A549 (cell line): ENCODE measurements at regions not wholly inside any gene's neighbourhood (a gene's known extent, or its start where the extent isn't known, plus 50 kb on each side); places are given as distances from the start of the nearest gene placed in this dataset.

Experiments
- ATAC-seq, 2 experiments: fragments of 200-7000 bp in 1 of 2; fragments of >200 bp in 1 of 2; cut with Nextera tagmentation in 1 of 2; cut with Tn5 transposase in 1 of 2; 3 replicates each; pipeline versions ENCODE4 v1.8.0 to v1.9.1; 2018 to 2020; ENCODE audit warnings: mild to moderate bottlenecking in 1 of 2, moderate library complexity in 1 of 2
- CTCF ChIA-PET: fragments of 300-600 bp; sonication (Branson Sonifier 250); formaldehyde crosslinking; extraction: SDS; loops from one replicate; lab custom pipeline; 2021; ENCODE audit warnings: antibody characterized with exemption, inconsistent platforms; lab: Yijun Ruan, JAX
- POLR2A ChIA-PET: fragments of 350-600 bp; formaldehyde crosslinking; extraction: SDS; loops from one replicate; lab custom pipeline; 2021; ENCODE audit warnings: antibody characterized with exemption, inconsistent platforms; lab: Yijun Ruan, JAX
- DNase-seq, 2 experiments: peaks; one replicate each; pipeline versions ENCODE4 v3.0.0 to v3.0.0-alpha.2; 2011 to 2016; ENCODE audit warnings: low read depth in 1 of 2, low spot score in 1 of 2
- FAIRE-seq: peaks from 2 replicates; lab custom pipeline; 2011; peaks lifted over from hg19 to GRCh38; lab: Jason Lieb, UNC
- H3K27ac ChIP-seq, 2 experiments: fragments of >200 bp; sonication (Bioruptor Twin); formaldehyde crosslinking; 3 replicates each; pipeline ENCODE4 v1.5.1; 2016 to 2017
- H3K4me1 ChIP-seq: fragments of >200 bp; sonication (Bioruptor Twin); formaldehyde crosslinking; 3 replicates; pipeline ENCODE4 v1.6.1; 2016
- H3K4me2 ChIP-seq: fragments of >200 bp; sonication (Bioruptor Twin); formaldehyde crosslinking; 3 replicates; pipeline ENCODE4 v1.6.1; 2016
- H3K4me3 ChIP-seq: fragments of >200 bp; sonication (Bioruptor Twin); formaldehyde crosslinking; 3 replicates; pipeline ENCODE4 v1.5.1; 2016
- H3K9me3 ChIP-seq: fragments of >200 bp; sonication (Bioruptor Twin); formaldehyde crosslinking; 3 replicates; pipeline ENCODE4 v1.6.1; 2016
- CHD4 ChIP-seq: fragments of 200-600 bp; sonication (generic); IDR thresholded peaks from 2 replicates; pipeline ENCODE4 v1.6.1; 2016; ENCODE audit warnings: antibody characterized with exemption, mild to moderate bottlenecking, borderline replicate concordance
- EP300 ChIP-seq, 2 experiments: fragments of >200 bp; sonication (Bioruptor Twin); formaldehyde crosslinking; IDR thresholded peaks; 2 replicates in 1 of 2; 3 replicates in 1 of 2; pipeline ENCODE4 v1.6.1; 2016 to 2017
- ESRRA ChIP-seq: fragments of 150-350 bp; IDR thresholded peaks from 2 replicates; pipeline ENCODE4 v1.6.1; 2014; ENCODE audit warnings: mild to moderate bottlenecking, low read length, borderline replicate concordance
- GATA3 ChIP-seq: IDR thresholded peaks from 2 replicates; pipeline ENCODE4 v1.6.1; 2012; ENCODE audit warnings: borderline replicate concordance
- HDAC2 ChIP-seq: fragments of 200-600 bp; sonication (generic); IDR thresholded peaks from 2 replicates; pipeline ENCODE4 v1.6.1; 2016
- HEYL ChIP-seq: fragments of 250-450 bp; sonication (Bioruptor Pico); IDR thresholded peaks from 2 replicates; pipeline ENCODE4 v1.8.0; 2021; ENCODE audit warnings: mild to moderate bottlenecking, moderate library complexity
- HOXB5 ChIP-seq: fragments of 250-450 bp; sonication (Bioruptor Pico); IDR thresholded peaks from 2 replicates; pipeline ENCODE4 v1.5.0; 2020; ENCODE audit warnings: mild to moderate bottlenecking, moderate library complexity
- KDM1A ChIP-seq: fragments of 200-600 bp; sonication (generic); IDR thresholded peaks from 2 replicates; pipeline ENCODE4 v1.6.1; 2016; ENCODE audit warnings: low read depth, mild to moderate bottlenecking
- MAFK ChIP-seq: fragments of 450-650 bp; IDR thresholded peaks from 2 replicates; pipeline ENCODE4 v1.6.1; 2014; ENCODE audit not compliant: partially characterized antibody
- NR3C1 ChIP-seq: fragments of >200 bp; sonication (Bioruptor Twin); formaldehyde crosslinking; IDR thresholded peaks from 3 replicates; pipeline ENCODE4 v1.6.1; 2017
- POLR2A ChIP-seq: IDR thresholded peaks from 2 replicates; pipeline ENCODE4 v1.6.1; 2012; ENCODE audit warnings: mild to moderate bottlenecking, low read length
- RCOR1 ChIP-seq: fragments of 150-350 bp; IDR thresholded peaks from 2 replicates; pipeline ENCODE4 v1.6.1; 2014; ENCODE audit warnings: antibody characterized with exemption, low read length, low read depth
- SMC3 ChIP-seq: fragments of >200 bp; sonication (Bioruptor Twin); formaldehyde crosslinking; IDR thresholded peaks from 3 replicates; pipeline ENCODE4 v1.6.1; 2018; ENCODE audit warnings: inconsistent platforms
- TP53 ChIP-seq: fragments of 250-450 bp; sonication (Bioruptor Pico); IDR thresholded peaks from 2 replicates; pipeline ENCODE4 v1.5.0; 2021; ENCODE audit warnings: mild to moderate bottlenecking, moderate library complexity
- ZSCAN20 ChIP-seq: fragments of 250-450 bp; sonication (Bioruptor Pico); IDR thresholded peaks from 2 replicates; pipeline ENCODE4 v1.8.0; 2022; ENCODE audit warnings: mild to moderate bottlenecking, moderate library complexity
- WGBS: methylation state at CpG from one replicate; pipeline ENCODE4 v1.1.6; 2017; ENCODE audit errors: missing lambda C conversion rate; 5-methylcytosine and 5-hydroxymethylcytosine counted together
- TF ChIP-seq, protein P1 (sequence below): IDR thresholded peaks from 2 replicates; pipeline ENCODE4 v1.6.1; 2012
- TF ChIP-seq, protein P2 (sequence below): IDR thresholded peaks from 2 replicates; pipeline ENCODE4 v1.6.1; 2012
- TF ChIP-seq, protein P3 (sequence below): fragments of 450-650 bp; IDR thresholded peaks from 2 replicates; pipeline ENCODE4 v1.6.1; 2014; ENCODE audit warnings: antibody characterized with exemption
- TF ChIP-seq, protein P4 (sequence below): fragments of 250-450 bp; sonication (Bioruptor Pico); IDR thresholded peaks from 2 replicates; pipeline ENCODE4 v1.5.0; 2021; ENCODE audit warnings: mild to moderate bottlenecking, moderate library complexity, borderline replicate concordance
- TF ChIP-seq, protein P5 (sequence below): IDR thresholded peaks from 2 replicates; pipeline ENCODE4 v1.6.1; 2012; ENCODE audit warnings: low read depth, borderline replicate concordance
- TF ChIP-seq, protein P6 (sequence below): fragments of >200 bp; sonication (Bioruptor Twin); formaldehyde crosslinking; IDR thresholded peaks from 2 replicates; pipeline ENCODE4 v1.6.1; 2016
- TF ChIP-seq, protein P7 (sequence below): fragments of >200 bp; sonication (Bioruptor Twin); formaldehyde crosslinking; IDR thresholded peaks from 3 replicates; pipeline ENCODE4 v1.6.1; 2016
- TF ChIP-seq, protein P8 (sequence below): fragments of >200 bp; sonication (Bioruptor Twin); formaldehyde crosslinking; IDR thresholded peaks from 3 replicates; pipeline ENCODE4 v1.5.1; 2016
- TF ChIP-seq, protein P9 (sequence below): fragments of 150-350 bp; IDR thresholded peaks from 2 replicates; pipeline ENCODE4 v1.6.1; 2014; ENCODE audit warnings: low read depth, mild to moderate bottlenecking, low read length

DNA sequence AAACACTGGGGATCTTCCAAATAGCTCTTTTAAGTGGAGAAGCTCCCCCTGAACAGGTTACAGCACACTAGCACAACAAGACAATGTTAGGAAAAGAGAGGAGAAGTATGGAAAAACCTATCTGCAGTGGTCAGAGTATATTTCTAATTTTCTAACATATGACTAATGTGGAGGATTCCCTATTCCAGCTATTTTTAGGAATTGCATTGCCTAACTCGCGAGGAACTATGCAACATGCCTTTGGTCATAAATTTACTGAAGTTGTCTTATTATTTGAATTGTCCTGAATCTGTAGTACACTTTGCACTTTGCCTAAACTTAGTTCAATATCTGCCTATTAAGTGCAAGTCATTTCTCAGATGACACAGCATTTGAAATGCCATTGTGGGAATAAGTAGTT is 381.4 kb downstream of the CCDC85A start (continued):
- TF ChIP-seq, protein P1, sequence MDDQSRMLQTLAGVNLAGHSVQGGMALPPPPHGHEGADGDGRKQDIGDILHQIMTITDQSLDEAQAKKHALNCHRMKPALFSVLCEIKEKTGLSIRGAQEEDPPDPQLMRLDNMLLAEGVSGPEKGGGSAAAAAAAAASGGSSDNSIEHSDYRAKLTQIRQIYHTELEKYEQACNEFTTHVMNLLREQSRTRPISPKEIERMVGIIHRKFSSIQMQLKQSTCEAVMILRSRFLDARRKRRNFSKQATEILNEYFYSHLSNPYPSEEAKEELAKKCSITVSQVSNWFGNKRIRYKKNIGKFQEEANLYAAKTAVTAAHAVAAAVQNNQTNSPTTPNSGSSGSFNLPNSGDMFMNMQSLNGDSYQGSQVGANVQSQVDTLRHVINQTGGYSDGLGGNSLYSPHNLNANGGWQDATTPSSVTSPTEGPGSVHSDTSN: no peak
- TF ChIP-seq HOXB5 (CRISPR knock-in tag) (no peak), HDAC2 (no peak)

DNA sequence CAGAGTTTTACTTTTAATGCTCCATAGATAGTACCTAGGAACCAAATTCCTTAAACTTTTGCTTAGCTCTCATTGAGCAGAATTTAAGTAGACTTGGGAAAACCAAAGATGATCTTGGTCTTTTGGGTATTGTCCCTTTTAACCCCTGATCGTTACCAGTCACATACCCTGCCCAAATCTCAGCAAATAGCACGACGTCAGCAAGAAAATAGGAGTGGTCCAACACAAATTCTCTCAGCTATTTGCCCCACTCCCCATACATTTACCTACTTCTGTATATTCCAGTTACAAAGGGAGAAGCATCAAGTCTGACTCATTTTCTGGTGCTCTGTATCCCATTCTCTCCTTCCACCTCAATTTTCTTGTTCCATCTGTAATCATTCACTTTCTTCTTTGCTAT is 387.3 kb downstream of the CCDC85A start:
- TF ChIP-seq, protein P2, sequence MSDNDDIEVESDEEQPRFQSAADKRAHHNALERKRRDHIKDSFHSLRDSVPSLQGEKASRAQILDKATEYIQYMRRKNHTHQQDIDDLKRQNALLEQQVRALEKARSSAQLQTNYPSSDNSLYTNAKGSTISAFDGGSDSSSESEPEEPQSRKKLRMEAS: no peak
- TF ChIP-seq MAFK (peak; percentile 58), KDM1A (no peak)
- FAIRE-seq (no peak), ATAC-seq (no peak), DNase-seq (no peak)
- POLR2A ChIA-PET: no interaction called here
- WGBS: 25% methylated on average over 3 of the region's 3 CpGs
- Histone ChIP-seq H3K4me2 (no peak overlapping the region), H3K9me3 (no peaks in the 10 kb centered on the region), H3K4me1 (no peaks in the 10 kb centered on the region), H3K4me3 (no peak overlapping the region), H3K27ac (no peak overlapping the region)
- CTCF ChIA-PET: no interaction called here

DNA sequence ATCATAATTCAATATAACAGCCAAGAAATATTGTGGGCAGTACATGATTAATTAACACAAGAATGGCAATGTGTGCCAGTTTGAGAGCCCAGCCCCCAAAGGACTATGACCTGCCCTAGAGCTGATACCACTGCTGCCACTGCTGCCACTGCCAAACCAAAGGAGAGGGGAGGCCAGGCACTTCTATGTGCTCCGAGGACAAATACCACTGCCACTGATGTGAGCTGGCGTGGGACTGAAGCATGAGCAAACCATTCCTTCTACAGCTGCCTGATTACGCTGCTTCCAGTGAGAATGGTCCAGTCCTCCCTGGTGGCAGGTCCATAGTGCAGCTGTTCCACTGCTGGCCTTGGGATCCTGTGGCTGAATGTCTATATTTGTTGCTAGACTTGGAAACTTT is 392.2 kb downstream of the CCDC85A start:
- TF ChIP-seq POLR2A (no peak), NR3C1 (no peak), ZSCAN20 (no peak), EP300 (IDR thresholded peaks at IDR 0.05) (no peak), GATA3 (no peak), CHD4 (no peak)
- TF ChIP-seq, protein P3, sequence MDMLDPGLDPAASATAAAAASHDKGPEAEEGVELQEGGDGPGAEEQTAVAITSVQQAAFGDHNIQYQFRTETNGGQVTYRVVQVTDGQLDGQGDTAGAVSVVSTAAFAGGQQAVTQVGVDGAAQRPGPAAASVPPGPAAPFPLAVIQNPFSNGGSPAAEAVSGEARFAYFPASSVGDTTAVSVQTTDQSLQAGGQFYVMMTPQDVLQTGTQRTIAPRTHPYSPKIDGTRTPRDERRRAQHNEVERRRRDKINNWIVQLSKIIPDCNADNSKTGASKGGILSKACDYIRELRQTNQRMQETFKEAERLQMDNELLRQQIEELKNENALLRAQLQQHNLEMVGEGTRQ: no peak
- TF ChIP-seq, protein P4, sequence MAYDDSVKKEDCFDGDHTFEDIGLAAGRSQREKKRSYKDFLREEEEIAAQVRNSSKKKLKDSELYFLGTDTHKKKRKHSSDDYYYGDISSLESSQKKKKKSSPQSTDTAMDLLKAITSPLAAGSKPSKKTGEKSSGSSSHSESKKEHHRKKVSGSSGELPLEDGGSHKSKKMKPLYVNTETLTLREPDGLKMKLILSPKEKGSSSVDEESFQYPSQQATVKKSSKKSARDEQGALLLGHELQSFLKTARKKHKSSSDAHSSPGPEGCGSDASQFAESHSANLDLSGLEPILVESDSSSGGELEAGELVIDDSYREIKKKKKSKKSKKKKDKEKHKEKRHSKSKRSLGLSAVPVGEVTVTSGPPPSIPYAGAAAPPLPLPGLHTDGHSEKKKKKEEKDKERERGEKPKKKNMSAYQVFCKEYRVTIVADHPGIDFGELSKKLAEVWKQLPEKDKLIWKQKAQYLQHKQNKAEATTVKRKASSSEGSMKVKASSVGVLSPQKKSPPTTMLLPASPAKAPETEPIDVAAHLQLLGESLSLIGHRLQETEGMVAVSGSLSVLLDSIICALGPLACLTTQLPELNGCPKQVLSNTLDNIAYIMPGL: no peak
- Histone ChIP-seq H3K4me3 (no peak overlapping the region), H3K4me1 (no peaks in the 10 kb centered on the region), H3K9me3 (no peaks in the 10 kb centered on the region), H3K27ac (no peak overlapping the region), H3K4me2 (no peak overlapping the region)
- ChIA-PET POLR2A (no interaction called here), CTCF (no interaction called here)
- DNase-seq (no peak), FAIRE-seq (no peak), ATAC-seq (no peak)
- WGBS: 5% methylated on average over 3 of the region's 3 CpGs

DNA sequence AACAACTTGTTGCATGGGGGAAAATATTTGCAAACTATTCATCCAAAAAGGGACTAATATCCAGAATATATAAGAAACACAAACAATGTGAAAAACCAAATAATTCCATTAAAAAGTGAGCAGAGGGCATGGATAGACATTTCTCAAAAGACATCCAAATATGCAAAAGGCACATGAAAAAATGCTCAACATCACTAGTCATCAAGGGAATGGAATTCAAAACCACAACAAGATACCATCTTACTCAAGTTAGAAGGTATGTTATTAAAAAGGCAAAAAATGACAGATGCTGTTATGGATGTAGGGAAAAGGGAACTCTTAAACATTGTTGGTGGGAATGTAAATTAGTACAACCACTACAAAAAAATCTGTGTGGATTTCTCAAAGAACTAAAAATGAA is 396.5 kb downstream of the CCDC85A start:
- no peak overlapping the region for H3K27ac ChIP-seq
- H3K4me1 ChIP-seq: no peaks in the 10 kb centered on the region
- H3K4me3 ChIP-seq: no peak overlapping the region
- FAIRE-seq (peak; percentile 81), ATAC-seq (no peak), DNase-seq (no peak)
- POLR2A ChIA-PET: no interaction called here
- no peaks in the 10 kb centered on the region for H3K9me3 ChIP-seq
- H3K4me2 ChIP-seq: no peak overlapping the region
- CTCF ChIA-PET: no interaction called here
- no peak for TF ChIP-seq ESRRA
- no peak for TF ChIP-seq TP53 (CRISPR knock-in tag)
- TF ChIP-seq HEYL: no peak
- TF ChIP-seq, protein P5, sequence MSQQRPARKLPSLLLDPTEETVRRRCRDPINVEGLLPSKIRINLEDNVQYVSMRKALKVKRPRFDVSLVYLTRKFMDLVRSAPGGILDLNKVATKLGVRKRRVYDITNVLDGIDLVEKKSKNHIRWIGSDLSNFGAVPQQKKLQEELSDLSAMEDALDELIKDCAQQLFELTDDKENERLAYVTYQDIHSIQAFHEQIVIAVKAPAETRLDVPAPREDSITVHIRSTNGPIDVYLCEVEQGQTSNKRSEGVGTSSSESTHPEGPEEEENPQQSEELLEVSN: no peak
- no peak for TF ChIP-seq GATA3
- TF ChIP-seq POLR2A: no peak
- TF ChIP-seq, protein P3: no peak
- no peak for TF ChIP-seq SMC3
- no peak for TF ChIP-seq RCOR1
- TF ChIP-seq NR3C1: no peak
- TF ChIP-seq, protein P6, sequence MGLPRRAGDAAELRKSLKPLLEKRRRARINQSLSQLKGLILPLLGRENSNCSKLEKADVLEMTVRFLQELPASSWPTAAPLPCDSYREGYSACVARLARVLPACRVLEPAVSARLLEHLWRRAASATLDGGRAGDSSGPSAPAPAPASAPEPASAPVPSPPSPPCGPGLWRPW: no peak
- TF ChIP-seq, protein P7, sequence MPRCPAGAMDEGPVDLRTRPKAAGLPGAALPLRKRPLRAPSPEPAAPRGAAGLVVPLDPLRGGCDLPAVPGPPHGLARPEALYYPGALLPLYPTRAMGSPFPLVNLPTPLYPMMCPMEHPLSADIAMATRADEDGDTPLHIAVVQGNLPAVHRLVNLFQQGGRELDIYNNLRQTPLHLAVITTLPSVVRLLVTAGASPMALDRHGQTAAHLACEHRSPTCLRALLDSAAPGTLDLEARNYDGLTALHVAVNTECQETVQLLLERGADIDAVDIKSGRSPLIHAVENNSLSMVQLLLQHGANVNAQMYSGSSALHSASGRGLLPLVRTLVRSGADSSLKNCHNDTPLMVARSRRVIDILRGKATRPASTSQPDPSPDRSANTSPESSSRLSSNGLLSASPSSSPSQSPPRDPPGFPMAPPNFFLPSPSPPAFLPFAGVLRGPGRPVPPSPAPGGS: no peak
- TF ChIP-seq, protein P8, sequence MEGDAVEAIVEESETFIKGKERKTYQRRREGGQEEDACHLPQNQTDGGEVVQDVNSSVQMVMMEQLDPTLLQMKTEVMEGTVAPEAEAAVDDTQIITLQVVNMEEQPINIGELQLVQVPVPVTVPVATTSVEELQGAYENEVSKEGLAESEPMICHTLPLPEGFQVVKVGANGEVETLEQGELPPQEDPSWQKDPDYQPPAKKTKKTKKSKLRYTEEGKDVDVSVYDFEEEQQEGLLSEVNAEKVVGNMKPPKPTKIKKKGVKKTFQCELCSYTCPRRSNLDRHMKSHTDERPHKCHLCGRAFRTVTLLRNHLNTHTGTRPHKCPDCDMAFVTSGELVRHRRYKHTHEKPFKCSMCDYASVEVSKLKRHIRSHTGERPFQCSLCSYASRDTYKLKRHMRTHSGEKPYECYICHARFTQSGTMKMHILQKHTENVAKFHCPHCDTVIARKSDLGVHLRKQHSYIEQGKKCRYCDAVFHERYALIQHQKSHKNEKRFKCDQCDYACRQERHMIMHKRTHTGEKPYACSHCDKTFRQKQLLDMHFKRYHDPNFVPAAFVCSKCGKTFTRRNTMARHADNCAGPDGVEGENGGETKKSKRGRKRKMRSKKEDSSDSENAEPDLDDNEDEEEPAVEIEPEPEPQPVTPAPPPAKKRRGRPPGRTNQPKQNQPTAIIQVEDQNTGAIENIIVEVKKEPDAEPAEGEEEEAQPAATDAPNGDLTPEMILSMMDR: no peak
- TF ChIP-seq, protein P9, sequence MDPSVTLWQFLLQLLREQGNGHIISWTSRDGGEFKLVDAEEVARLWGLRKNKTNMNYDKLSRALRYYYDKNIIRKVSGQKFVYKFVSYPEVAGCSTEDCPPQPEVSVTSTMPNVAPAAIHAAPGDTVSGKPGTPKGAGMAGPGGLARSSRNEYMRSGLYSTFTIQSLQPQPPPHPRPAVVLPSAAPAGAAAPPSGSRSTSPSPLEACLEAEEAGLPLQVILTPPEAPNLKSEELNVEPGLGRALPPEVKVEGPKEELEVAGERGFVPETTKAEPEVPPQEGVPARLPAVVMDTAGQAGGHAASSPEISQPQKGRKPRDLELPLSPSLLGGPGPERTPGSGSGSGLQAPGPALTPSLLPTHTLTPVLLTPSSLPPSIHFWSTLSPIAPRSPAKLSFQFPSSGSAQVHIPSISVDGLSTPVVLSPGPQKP: no peak
- TF ChIP-seq, all 56 proteins: peak for 0
